Stimulated activated CD4-positive, alpha-beta T cell treated with anti-CD3 and anti-CD28 coated beads, Interleukin-2, amount 100 ng/mL, for 4 hours (primary cell): ENCODE measurements at regions not wholly inside any gene's neighbourhood (a gene's known extent, or its start where the extent isn't known, plus 50 kb on each side); places are given as distances from the start of the nearest gene placed in this dataset.
"Not testable (repeated sequence)": the region's sequence is repeated elsewhere in the genome, so short reads cannot be mapped to it uniquely, and the experiment has no call there.

Experiments
- DNase-seq: peaks from one replicate; pipeline ENCODE4 v3.0.0-alpha.2; 2020; ENCODE audit warnings: low read depth

GRCh38 chr14:37843954-37844607 is 248.7 kb downstream of the TTC6 start:
- DNase-seq = no peak

GRCh38 chr14:37844614-37845013 is 249.2 kb downstream of the TTC6 start:
- no peak for DNase-seq

DNA sequence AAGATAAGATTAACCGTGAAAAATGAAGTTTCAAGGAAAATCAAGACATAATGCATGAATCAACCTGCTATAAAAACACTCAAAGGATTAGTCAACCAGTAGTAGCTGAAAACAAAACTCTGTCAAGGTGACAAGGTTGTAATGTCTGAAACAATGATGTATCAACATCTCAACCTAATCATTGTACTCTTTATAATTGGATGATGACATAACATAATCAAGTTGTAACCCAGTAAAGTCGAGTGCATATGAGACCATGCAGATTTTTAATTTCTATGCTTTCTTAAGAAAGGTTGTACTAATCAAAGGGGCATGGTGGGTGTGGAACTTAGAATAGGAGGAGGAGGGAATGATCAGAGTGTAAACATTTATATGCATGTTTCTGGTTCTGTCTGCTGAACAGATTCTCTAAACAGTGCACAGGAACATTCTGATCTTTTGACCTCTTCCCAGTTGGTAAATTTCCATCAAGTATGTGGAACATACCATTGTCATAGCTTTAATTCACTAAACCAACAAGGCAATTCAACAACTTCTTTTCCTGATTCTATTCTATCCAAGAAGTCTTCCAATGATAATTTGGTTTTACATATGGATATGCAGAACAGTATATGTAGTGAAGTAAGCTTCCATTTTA is 253.7 kb downstream of the TTC6 start:
- DNase-seq = no peak

GRCh38 chr14:37851054-37851453 is 255.6 kb downstream of the TTC6 start:
- no peak for DNase-seq

GRCh38 chr14:37855871-37856270 is 260.4 kb downstream of the TTC6 start:
- no peak for DNase-seq

DNA sequence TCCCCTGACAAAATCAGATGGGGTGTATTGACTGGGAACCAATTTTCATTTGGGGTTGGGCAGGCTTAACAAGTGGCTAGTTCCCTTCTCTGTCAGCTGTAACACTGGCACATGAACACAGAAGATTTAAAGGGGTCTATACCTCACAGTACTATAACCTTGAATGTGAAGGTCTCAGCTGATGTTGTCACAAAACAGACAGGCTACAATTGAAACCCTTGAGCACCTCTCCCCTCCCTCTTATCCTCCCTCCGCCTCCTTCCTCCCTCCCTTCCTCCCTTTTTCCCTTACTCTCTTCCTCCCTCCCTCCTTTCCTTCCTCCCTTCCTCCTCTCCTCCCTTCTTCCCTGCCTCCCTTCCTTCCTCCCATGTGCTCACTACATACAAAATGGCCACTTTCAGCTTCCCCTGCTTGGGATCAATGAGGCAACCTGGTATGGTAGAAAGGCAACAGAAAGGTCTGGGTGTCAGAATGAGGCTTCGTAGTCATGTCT is 262.4 kb downstream of the TTC6 start:
- no peak for DNase-seq

GRCh38 chr14:37858733-37859132 is 263.3 kb downstream of the TTC6 start:
- DNase-seq = no peak

- DNase-seq = no peak
These were observed 263.7 kb downstream of the TTC6 start for GRCh38 chr14:37859177-37859576.

DNA sequence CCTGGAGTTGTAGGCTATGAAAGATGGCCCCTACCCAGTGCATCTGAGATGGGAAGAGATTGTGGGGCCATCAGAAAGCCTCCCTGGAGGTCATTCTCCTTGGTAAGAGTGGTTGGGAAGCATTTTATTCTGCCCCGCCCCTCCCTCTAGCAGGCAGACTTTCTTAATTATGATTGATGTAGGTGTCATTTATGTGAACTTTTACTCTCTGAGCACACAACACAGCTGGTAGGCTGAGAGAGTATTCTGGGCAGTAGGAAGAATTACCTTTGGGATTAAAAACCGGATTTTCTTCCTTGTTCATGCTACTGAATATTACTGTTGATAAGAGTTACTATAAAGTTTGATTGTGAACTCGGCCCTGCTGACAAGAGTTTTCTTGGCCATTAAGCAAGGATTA is 266.8 kb downstream of the TTC6 start:
- DNase-seq = no peak

DNA sequence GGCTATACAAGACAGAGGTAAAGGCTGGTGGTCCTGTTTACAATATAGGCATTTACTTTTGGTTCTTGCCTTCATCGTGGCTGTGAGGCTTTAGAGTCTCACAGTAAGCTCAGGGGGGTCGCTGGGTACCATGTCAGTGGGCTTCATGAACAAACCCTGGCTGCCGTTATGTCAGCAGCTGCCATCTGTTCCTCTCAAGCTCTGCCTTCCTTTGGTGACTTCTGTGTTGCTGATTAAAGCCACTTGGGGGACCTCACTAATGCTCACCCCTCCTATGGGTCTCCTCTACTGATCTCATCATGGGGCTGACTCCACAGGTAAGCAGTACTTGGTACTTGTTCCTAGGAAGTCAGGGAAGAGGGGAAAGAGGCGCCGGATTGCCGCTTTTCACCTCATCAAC is 268.7 kb downstream of the TTC6 start:
- DNase-seq = no peak

DNA sequence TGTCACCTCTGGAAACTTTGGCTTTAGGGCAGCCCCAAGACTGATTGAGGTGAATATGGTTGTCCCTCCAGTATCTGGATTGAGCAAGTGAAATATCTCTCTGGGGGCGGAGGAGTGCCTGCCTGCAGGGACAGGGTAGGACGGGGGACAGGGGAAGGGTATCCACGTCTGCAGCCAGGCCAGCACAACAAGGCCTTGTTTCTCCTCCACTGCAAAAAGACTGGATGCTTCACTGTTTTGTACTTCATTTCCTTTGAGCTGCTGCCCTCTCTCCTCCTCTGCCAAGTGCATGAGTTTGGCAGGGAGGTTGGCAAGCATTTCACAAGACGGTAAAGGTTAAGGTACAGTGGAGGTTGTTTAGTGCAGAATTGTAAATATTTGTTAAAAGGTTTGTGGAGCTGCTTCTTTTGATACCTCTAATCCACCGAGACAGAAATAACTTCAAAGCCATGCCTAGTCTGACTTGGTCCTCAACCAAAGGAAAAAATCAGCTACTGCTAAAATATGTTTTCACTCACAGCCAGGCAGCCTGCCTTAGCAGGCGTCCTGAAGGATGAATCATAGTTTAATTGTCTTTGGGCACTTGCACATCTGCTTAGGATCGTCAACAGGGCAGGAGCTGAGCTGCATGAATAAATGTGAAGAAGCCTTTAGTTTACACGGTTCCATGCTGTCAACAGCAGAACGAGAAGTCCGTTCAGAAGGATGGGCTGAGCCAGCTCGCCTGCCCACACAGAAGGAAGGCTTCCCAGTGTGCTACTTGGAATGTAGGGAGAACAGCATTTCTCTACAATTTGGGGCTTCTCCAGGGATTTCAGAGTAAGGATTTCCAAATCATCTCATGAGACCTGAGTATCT is 269.7 kb downstream of the TTC6 start:
- no peak for DNase-seq

- DNase-seq = no peak
These were observed 270.5 kb downstream of the TTC6 start for GRCh38 chr14:37865719-37866549.

GRCh38 chr14:37869633-37870032 is 274.2 kb downstream of the TTC6 start:
- DNase-seq = no peak

GRCh38 chr14:37870170-37870569 is 274.7 kb downstream of the TTC6 start:
- no peak for DNase-seq

- DNase-seq = no peak
These were observed 275.4 kb downstream of the TTC6 start for GRCh38 chr14:37870632-37871346.

- not testable (repeated sequence) for DNase-seq
These were observed 278.6 kb downstream of the TTC6 start for GRCh38 chr14:37874065-37874428.

DNA sequence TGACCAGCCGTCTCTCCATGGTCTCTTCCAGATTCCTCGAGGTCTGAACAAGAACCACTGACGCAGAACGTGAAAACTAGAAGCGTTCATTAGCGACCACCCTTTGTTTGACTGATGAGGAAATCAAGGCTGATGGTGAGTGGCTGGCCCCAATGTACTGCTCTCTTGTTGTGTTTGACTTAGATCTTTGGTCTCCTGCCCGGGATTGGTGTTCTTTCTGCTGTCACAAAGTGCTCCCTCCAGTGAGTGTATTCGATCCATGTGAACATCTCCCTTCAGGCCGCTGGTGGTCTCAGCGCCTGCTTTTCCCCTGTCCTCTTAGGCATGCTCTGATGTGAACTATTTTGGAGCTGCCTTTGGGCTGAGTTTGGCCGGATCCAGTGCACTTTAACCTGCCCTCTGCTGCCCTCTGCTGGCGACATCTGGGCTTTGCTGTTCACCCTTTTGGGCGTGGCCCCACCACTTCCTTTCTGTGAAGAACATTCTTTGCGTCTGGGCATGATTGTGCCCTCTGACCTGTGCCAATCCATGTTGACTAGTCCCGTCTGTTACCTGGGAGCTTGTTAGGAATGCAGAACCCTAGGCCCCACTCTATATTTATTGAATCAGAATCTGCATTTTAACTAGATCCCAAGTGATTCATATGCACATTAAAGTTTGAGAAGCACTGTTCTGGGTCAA is 279.1 kb downstream of the TTC6 start:
- peak; percentile 49 for DNase-seq

- no peak for DNase-seq
These were observed 292.8 kb downstream of the TTC6 start for GRCh38 chr14:37888234-37888633.

DNA sequence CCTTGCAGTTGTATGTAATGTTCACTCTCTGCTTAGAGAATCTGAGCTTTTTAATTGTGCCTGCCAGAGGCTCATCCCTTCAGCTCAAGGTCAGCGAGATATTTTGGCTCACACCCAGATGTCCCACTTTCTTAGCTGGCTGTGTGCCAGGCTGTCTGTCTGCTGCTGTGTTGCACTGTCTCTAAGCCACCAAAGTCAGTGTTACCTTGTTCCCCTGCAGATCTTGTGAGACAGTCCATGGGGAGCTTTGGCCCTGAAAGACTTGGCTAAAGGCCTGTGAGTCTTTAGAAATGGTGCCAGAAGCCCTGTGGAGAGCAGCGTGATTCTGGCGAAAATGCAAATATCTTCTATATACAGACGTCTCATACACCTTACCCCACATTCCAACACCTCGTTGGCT is 293.7 kb downstream of the TTC6 start:
- DNase-seq = no peak

GRCh38 chr14:37890095-37890494 is 294.7 kb downstream of the TTC6 start:
- DNase-seq = no peak

DNA sequence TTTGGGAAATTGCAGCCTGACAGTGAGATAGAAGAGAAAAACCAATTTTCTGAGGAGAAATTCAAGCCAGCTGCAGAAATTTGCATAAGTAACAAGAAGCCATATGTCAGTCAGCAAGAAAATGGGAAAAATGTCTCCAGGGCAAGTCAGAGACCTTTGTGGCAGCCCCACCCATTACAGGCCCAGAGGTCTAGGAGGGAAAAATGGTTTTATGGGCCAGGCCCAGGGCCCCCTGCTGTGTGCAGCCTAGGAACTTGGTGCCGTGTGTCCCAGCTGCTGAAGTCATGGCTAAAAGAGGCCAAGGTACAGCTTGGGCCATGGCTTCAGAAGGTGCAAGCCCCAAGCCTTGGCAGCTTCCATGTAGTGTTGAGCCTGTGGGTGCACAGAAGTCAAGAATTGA is 296.1 kb downstream of the TTC6 start:
- DNase-seq = not testable (repeated sequence)
